ENCODE measurements at regions not wholly inside any gene's neighbourhood (a gene's known extent, or its start where the extent isn't known, plus 50 kb on each side); places are given as distances from the start of the nearest gene placed in this dataset.
"Not testable (repeated sequence)": the region's sequence is repeated elsewhere in the genome, so short reads cannot be mapped to it uniquely, and the experiment has no call there.

DNA sequence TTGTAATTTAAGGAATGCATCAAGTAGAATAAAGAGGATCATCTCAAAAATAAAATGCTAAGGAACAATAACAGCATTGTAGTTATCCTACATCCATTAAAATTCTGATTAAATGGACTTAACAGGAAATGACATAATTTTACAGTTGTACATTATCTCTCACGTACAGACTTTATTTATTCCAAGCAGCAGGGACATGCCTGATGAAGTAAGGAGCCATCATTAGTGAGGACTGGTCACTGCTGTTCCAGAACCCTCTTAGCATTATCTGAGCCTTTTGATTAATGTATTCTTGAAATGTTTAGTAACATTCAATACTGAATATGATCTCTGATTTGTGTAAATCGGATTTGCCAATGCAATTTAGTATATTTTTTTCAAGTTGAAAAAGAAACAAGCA is 516.1 kb downstream of the DACH1 start:
- intact Hi-C loops (cut with DNase I): no loop called here
- H3K4me1 ChIP-seq: no peaks in the 10 kb centered on the region
- no peak overlapping the region for H3K4me3 ChIP-seq
- DNase-seq (no peak), ATAC-seq (no peak)
- no peaks in the 10 kb centered on the region for H3K27me3 ChIP-seq (ENCODE audit: insufficient read depth in 3 of 3, low read length in 2 of 3)
- no peak overlapping the region for H3K27ac ChIP-seq
- 58 to 70% (median 59%) methylated on average over 2 of the region's 2 CpGs for WGBS, 3 donors
- no peaks in the 10 kb centered on the region for H3K36me3 ChIP-seq (ENCODE audit: insufficient read depth in 1 of 2, low read depth in 1 of 2)
- TF ChIP-seq CTCF (IDR thresholded peaks at IDR 0.05): no peak
- H3K9me3 ChIP-seq: no peaks in the 10 kb centered on the region

DNA sequence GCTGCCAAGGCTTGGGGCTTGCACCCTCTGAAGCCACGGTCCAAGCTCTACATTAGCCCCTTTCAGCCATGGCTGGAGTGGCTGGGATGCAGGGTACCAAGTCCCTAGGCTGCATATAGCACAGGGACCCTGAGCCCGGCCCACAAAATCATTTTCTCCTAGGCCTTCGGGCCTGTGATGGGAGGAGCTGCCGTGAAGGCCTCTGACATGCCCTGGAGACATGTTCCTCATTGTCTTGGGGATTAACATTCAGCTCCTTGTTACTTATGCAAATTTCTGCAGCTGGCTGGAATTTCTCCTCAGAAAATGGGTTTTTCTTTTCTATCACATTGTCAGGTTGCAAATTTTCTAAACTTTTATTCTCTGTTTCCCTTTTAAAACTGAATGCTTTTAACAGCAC is 521.1 kb downstream of the DACH1 start:
- H3K27ac ChIP-seq; H3K4me3 ChIP-seq; H3K9me3 ChIP-seq; H3K27me3 ChIP-seq (ENCODE audit: insufficient read depth in 3 of 3, low read length in 2 of 3); H3K36me3 ChIP-seq (ENCODE audit: insufficient read depth in 1 of 2, low read depth in 1 of 2); ATAC-seq; DNase-seq; intact Hi-C loops (cut with DNase I); H3K4me1 ChIP-seq: not testable (repeated sequence)
- 88 to 92% (median 88%) methylated on average over 4 of the region's 4 CpGs for WGBS, 3 donors

- no peaks in the 10 kb centered on the region for H3K9me3 ChIP-seq
- H3K36me3 ChIP-seq (ENCODE audit: insufficient read depth in 1 of 2, low read depth in 1 of 2): no peaks in the 10 kb centered on the region
- WGBS, 3 donors: 94 to 98% (median 97%) methylated on average over 1 of the region's 1 CpG
- DNase-seq (no peak), ATAC-seq (no peak)
- H3K27me3 ChIP-seq (ENCODE audit: insufficient read depth in 3 of 3, low read length in 2 of 3): no peaks in the 10 kb centered on the region
- no peak for TF ChIP-seq CTCF (IDR thresholded peaks at IDR 0.05)
- no peaks in the 10 kb centered on the region for H3K4me1 ChIP-seq
- no peak overlapping the region for H3K27ac ChIP-seq
- intact Hi-C loops (cut with DNase I): no loop called here
- no peak overlapping the region for H3K4me3 ChIP-seq
Measured at GRCh38 chr13:71339736-71340135, 527.3 kb downstream of the DACH1 start.

DNA sequence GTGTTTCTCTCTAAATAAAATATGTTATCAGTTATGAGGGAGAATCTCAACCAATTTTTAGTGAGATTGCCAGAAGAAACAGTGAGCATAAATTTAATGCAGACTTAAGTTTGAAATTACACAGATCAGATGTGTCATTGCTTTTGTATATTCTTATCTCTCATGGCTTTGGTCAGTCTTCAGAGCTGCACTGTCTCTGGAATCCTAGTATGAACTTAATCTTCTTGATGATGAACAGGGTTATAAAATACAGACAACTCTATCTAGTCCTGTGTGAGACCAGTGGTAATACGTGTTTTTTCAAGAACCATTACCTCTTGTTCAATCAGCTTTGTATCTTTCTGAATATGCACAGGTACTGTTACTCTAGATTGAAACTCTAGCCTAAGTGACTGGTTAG is 528.0 kb downstream of the DACH1 start:
- Histone ChIP-seq H3K27ac (no peak overlapping the region), H3K4me1 (no peaks in the 10 kb centered on the region), H3K4me3 (no peak overlapping the region), H3K9me3 (no peaks in the 10 kb centered on the region), H3K36me3 (ENCODE audit: insufficient read depth in 1 of 2, low read depth in 1 of 2) (no peaks in the 10 kb centered on the region), H3K27me3 (ENCODE audit: insufficient read depth in 3 of 3, low read length in 2 of 3) (no peaks in the 10 kb centered on the region)
- ATAC-seq (no peak), DNase-seq (no peak)
- no peak for TF ChIP-seq CTCF (IDR thresholded peaks at IDR 0.05)
- 68 to 87% (median 83%) methylated on average over 1 of the region's 1 CpG for WGBS, 3 donors
- intact Hi-C loops (cut with DNase I): no loop called here

- H3K4me1 ChIP-seq: no peaks in the 10 kb centered on the region
- no peak overlapping the region for H3K4me3 ChIP-seq
- ATAC-seq (no peak), DNase-seq (no peak)
- TF ChIP-seq CTCF (IDR thresholded peaks at IDR 0.05): no peak
- H3K36me3 ChIP-seq (ENCODE audit: insufficient read depth in 1 of 2, low read depth in 1 of 2): no peaks in the 10 kb centered on the region
- WGBS, 3 donors: 25 to 40% (median 32%) methylated on average over 3 of the region's 3 CpGs
- H3K9me3 ChIP-seq: no peaks in the 10 kb centered on the region
- H3K27ac ChIP-seq: no peak overlapping the region
- intact Hi-C loops (cut with DNase I): no loop called here
- H3K27me3 ChIP-seq (ENCODE audit: insufficient read depth in 3 of 3, low read length in 2 of 3): no peaks in the 10 kb centered on the region
Measured at GRCh38 chr13:71338070-71338469, 528.9 kb downstream of the DACH1 start.
